Limb (tissue), 2 donors: ENCODE measurements at regions not wholly inside any gene's neighbourhood (a gene's known extent, or its start where the extent isn't known, plus 50 kb on each side); places are given as distances from the start of the nearest gene placed in this dataset.

ENCODE experiments used
- DNase-seq, 2 donors: peaks; one replicate each; pipeline ENCODE4 v3.0.0-alpha.2; 2016; ENCODE audit errors: extremely low spot score in 2 of 2

GRCh38 chr15:87368511-87368910, 888.0 kb downstream of the NTRK3 start:
- DNase-seq: no peak

- no peak for DNase-seq
These were observed 891.4 kb downstream of the NTRK3 start for GRCh38 chr15:87365186-87365585.

DNA sequence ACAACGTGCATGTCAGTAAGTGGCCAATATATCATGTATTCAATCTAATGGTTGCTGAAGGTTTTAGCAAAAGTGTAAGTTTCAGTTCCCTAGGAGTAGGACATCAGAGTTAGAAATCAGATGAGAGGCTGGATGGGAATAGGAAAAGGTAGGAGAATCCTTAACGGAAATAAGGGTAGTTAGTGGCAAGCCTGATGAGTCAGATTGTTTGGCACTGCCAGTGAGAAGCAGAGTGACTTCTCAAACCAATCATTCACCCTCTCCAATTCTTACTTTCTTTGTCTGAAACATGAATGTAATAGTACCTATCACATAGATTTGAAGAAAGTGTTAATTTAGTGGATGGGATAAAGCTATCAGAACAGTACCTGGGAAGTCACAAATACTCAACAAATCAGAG, 894.0 kb downstream of the NTRK3 start:
- no peak for DNase-seq

GRCh38 chr15:87357637-87358313, 898.8 kb downstream of the NTRK3 start:
- DNase-seq: no peak

DNA sequence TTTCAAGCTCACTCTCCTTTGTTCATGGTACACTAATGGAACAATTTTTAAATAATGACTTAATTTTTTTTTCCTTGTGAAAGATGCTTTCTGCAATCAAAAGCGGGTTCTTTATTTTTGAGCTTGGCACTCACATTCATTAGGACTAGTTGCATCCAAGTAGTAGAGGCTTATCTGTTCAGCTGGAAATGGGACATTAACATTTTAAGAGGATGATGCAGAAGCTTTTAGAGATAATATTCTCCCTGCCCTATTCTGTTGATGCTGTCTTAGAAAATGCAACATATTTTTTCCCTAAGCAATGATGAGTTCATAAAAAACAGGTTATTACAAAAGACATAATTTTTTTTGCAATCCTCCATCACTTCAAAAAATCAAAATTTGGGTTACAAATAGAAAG, 900.6 kb downstream of the NTRK3 start:
- DNase-seq: no peak

GRCh38 chr15:87354661-87355410, 901.7 kb downstream of the NTRK3 start:
- no peak for DNase-seq

GRCh38 chr15:87349181-87349580, 907.4 kb downstream of the NTRK3 start:
- DNase-seq: no peak

DNA sequence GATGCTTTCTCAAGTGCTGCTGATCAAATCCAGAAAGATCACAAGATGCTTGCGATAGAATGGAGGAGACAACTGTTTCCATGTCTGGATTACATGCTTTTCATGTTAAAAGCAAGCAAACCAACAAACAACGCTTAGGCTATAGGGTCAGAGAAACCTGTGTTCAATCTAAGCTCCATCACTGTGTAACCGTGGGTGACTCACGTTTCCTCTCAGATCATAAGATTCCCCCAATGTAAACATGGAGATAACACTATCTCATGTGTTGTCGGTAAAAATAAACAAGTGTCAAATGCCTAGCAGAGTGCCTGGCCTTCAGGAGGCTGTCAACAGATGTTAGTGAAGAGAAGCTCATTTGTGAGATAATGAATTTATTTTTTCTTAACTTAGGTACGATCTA, 907.8 kb downstream of the NTRK3 start:
- DNase-seq: no peak

DNA sequence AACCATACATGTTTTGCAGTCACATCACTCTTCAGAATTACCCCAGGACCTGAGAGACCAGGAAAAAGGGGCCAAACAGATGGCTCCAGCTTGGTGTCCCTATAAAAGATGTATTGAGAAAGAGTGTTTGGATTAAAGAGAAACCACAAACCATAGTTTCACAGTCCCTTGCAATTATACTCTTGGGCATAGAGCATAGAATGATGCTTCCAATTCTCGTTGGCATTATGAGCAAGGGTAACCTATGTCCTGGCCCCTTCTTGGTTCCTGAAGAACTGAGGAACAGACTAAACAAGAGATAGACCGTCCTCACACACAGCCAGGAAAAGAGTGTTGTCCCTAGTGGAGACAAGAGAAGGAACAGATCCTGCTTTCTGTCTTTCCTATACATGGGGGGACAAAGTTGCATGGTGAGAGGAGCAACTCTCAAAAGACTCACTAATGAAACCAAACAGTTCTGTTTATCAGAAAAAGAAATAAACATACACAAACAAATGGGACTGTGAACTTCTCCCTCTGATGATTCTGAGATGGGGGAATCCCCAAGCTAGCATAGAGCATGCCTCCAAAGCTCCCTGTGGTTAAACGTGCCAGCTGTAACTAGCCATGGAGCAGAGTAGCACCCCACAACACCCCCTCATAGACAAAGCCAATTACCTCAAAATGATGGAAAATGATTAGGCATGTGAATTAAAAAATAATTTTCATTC, 908.6 kb downstream of the NTRK3 start:
- DNase-seq: no peak

GRCh38 chr15:87345961-87346360, 910.6 kb downstream of the NTRK3 start:
- DNase-seq: no peak

GRCh38 chr15:87343966-87344365, 912.6 kb downstream of the NTRK3 start:
- peak in 1 of 2 donors; percentile 13 for DNase-seq

- no peak for DNase-seq
These were observed 916.2 kb downstream of the NTRK3 start for GRCh38 chr15:87340370-87340769.

DNA sequence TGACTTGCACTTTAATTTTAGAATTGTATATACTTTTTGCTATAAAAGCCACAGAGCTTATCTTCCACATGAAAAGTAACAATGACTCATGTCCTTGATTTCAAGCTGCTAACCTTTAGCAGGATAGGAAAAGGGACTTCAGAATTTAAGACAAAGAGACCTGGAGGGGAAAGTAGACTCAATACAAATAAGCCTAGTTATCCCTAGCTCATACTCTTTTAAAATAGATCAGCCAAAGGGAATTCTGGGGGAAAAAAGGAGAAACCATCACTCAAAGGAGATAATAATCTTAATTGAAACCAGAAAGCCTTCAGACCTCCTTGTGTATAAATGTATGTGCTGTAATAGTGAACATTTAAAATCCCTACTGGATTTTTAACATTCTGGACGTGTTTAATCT, 930.3 kb downstream of the NTRK3 start:
- DNase-seq: no peak

DNA sequence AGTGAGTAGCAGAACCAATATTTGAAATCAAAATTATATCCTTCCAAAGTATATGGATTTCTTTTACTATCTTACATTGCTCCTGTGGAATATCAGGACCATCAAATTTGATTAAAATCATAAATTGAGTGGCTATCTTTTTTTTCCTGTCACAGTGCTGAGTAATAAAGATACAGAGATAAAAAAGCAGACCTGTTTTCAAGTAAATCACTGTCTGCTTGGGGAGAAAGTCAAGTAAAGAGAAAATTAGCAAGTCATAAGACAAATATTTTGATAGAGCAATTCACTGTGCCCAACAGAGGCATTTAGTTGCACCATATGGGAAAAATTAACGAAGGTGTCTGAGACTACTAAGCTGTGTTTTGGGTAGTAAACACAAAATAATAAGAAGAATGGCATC, 933.7 kb downstream of the NTRK3 start:
- DNase-seq: no peak

GRCh38 chr15:87322265-87322664, 934.3 kb downstream of the NTRK3 start:
- no peak for DNase-seq

DNA sequence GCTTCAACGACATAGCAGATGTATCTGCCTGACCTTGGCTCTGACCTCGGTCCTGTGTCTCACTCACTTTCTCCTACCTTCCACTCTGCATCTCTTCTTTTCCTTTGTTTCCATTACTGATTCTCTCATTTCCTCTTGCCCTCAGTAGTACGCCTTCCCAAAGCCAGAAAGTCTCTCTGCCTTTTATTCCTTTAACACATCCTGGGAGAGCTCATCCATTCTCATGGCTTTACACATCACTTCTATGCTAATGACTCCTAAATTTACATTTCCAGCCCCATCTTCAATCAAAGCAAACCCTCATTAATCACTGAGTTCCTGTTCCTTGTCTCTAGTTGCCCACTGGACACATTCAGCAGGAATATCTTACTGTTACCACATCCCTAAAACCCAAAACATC, 938.6 kb downstream of the NTRK3 start:
- DNase-seq: no peak

GRCh38 chr15:87312221-87312620, 944.3 kb downstream of the NTRK3 start:
- DNase-seq: no peak

DNA sequence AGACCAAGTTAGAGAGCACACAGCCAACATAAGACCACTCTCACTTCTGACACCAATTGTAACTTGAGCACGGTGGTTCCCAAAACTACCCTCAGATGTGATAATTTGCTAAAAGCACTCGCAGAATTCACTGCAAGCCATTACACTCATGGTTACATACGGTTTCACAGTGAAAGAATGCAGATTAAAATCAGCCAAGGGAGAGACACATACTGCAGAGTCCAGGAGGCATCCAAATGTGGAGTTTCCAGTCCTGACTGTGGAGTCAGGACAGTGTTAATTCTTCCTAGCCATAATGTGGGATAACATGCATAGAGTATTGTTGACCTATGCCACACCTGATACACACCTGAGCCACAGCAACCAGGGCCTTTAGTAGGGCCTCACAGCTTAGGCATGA, 956.4 kb downstream of the NTRK3 start:
- DNase-seq: no peak

DNA sequence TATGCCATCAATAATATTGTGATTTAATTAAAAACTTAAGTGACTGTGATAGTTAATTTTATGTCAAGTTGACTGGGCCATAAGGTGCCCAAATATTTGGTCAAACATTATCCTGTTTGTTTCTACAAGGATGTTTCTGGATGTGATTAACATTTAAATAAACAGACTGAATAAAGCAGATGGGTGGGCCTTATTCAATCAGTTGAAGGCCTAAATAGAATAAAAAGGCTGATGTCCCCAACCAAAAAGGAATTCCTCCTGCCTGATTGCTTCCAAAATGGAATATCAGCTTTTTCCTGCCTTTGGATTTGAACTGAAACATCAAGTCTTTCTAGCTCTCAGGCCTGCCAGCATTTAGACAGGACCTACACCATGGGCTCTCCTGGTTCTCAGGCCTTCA, 961.7 kb downstream of the NTRK3 start:
- no peak for DNase-seq

- no peak for DNase-seq
These were observed 963.5 kb downstream of the NTRK3 start for GRCh38 chr15:87293031-87293430.

DNA sequence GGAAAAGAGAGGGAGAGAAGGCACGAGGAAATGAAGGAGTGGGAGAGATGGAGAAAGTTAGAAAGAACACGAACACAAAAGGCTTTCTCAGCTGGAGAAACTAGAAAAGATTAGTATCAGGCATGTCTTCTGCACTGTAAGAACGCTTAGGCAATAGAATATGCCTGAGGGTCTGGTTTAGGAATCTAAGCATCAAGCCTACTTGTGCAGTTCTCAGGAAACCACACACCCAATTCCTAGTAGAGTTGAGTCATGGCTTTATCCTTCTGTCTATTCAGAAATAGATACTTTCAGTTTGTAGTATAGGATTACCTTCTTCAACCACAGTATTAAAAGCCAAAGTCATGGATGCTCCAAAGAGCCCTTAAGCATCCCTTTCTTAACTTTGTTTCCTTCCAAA, 969.4 kb downstream of the NTRK3 start:
- no peak for DNase-seq

- DNase-seq: no peak
These were observed 987.0 kb downstream of the NTRK3 start for GRCh38 chr15:87269566-87269965.

GRCh38 chr15:87268675-87269074, 987.9 kb downstream of the NTRK3 start:
- no peak for DNase-seq
